ENCODE measurements at regions not wholly inside any gene's neighbourhood (a gene's known extent, or its start where the extent isn't known, plus 50 kb on each side); places are given as distances from the start of the nearest gene placed in this dataset.

GRCh38 chr15:93474728-93475127, 385.7 kb upstream of the RGMA start:
- TF ChIP-seq TOX (CRISPR knock-in tag; IDR thresholded peaks at IDR 0.05; ENCODE audit: borderline replicate concordance) = no peak
- TF ChIP-seq PATZ1 (CRISPR knock-in tag; IDR thresholded peaks at IDR 0.05; ENCODE audit: borderline replicate concordance) = no peak
- no peak for TF ChIP-seq RARB (CRISPR knock-in tag; IDR thresholded peaks at IDR 0.05)
